Ovary (tissue), 7 donors: ENCODE measurements at regions not wholly inside any gene's neighbourhood (a gene's known extent, or its start where the extent isn't known, plus 50 kb on each side); places are given as distances from the start of the nearest gene placed in this dataset.

ENCODE experiments used
- DNase-seq, 5 donors: peaks; one replicate each; pipeline ENCODE4 v3.0.0-alpha.2; 2019 to 2020
- H3K27ac ChIP-seq, 2 donors: fragments of 200-600 bp; one replicate each; pipeline versions ENCODE4 v1.5.1 to v1.8.0; 2019 to 2022
- H3K27me3 ChIP-seq: fragments of 200-600 bp; one replicate; pipeline ENCODE4 v1.8.0; 2022
- H3K36me3 ChIP-seq: fragments of 200-600 bp; sonication (generic); one replicate; pipeline ENCODE4 v1.5.1; 2019
- H3K4me1 ChIP-seq: one replicate; pipeline ENCODE4 v1.8.1; 2013; ENCODE audit warnings: mild to moderate bottlenecking, moderate library complexity; ENCODE audit not compliant: insufficient read depth
- H3K4me3 ChIP-seq: fragments of 200-600 bp; sonication (generic); one replicate; pipeline ENCODE4 v1.5.1; 2017
- H3K9me3 ChIP-seq, 2 donors: fragments of 200-600 bp in 1 of 2; sonication (generic) in 1 of 2; one replicate each; pipeline versions ENCODE4 v1.5.1 to v1.8.1; 2013 to 2019; ENCODE audit warnings: mild to moderate bottlenecking in 1 of 2, moderate library complexity in 1 of 2
- CTCF ChIP-seq, 3 donors: fragments of 450-650 bp in 2 of 3; fragments of 200-600 bp in 1 of 3; IDR thresholded peaks; one replicate each; pipeline versions ENCODE4 v1.5.1 to v1.8.0; 2016 to 2022; ENCODE audit warnings: antibody characterized with exemption in 3 of 3, mild to moderate bottlenecking in 1 of 3
- EP300 ChIP-seq: sonication (generic); formaldehyde crosslinking; IDR thresholded peaks from one replicate; pipeline ENCODE4 v1.6.1; 2017; ENCODE audit warnings: antibody characterized with exemption
- POLR2A ChIP-seq: fragments of 450-650 bp; IDR thresholded peaks from one replicate; pipeline ENCODE4 v1.6.1; 2017; ENCODE audit warnings: antibody characterized with exemption, mild to moderate bottlenecking, moderate library complexity
- WGBS, 3 donors: extraction: QIAGEN DNeasy Blood & Tissue Kit in 1 of 3; methylation state at CpG; one replicate each; pipeline versions ENCODE4 v1.1.5 to v1.1.7; 2013 to 2017; 5-methylcytosine and 5-hydroxymethylcytosine counted together
- intact Hi-C, 4 donors: fragments of 100-400 bp; cut with DNase I; formaldehyde crosslinking; loops; one replicate each; pipeline versions ENCODE4 v1.11.0 to v1.15.1; 2022 to 2023
- donor health status: DM: no; HTN: no; CAD: no; lungs with moderate emphysema.
- donor health status: DM: no; HTN: no; CAD: no.
- donor health status: Bipolar disorder and iron deficiency.
- donor health status: DM: no; HTN: no; CAD: no.
- donor health status: DM: yes; HTN: yes; CAD: no.

DNA sequence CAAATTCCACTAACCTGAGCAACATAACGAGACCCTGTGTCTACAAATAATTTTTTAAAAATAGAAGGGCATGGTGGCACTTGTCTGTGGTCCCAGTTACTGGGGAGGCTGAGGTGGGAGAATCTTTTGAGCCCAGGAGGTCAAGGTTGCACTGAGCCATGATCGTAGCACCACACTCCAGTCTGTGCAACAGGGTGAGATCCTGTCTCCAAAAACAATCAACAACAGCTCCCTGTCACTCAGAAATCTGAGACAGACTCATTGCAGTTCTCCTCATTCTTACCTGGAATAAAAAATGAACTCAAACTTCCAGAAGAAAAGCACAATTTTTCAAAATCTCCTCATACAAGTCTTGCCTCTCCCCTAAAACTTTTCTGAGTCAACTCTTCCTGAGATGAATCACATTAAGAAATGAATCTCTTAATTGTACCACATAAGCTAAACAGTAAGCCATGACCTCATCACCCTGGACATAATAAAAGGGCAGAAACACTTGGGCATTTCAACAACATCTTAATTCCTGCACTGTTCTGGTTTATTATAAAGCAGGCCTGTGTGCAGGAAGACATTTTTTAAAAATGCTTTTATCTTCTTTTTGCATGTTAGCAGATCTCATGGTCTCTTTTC is 214.3 kb upstream of the CDKN3 start:
- 63 to 82% (median 73%) methylated on average over 2 of the region's 2 CpGs for WGBS, 3 donors
- Histone ChIP-seq H3K27me3 (no peaks in the 10 kb centered on the region), H3K4me3 (no peak overlapping the region), H3K27ac (no peak overlapping the region), H3K36me3 (no peaks in the 10 kb centered on the region), H3K9me3 (no peaks in the 10 kb centered on the region), H3K4me1 (no peaks in the 10 kb centered on the region)
- DNase-seq, result no peak
- intact Hi-C loops, result no loop called here
- no peak for TF ChIP-seq POLR2A
- no peak for TF ChIP-seq EP300
- TF ChIP-seq CTCF (IDR thresholded peaks at IDR 0.05), result no peak

DNA sequence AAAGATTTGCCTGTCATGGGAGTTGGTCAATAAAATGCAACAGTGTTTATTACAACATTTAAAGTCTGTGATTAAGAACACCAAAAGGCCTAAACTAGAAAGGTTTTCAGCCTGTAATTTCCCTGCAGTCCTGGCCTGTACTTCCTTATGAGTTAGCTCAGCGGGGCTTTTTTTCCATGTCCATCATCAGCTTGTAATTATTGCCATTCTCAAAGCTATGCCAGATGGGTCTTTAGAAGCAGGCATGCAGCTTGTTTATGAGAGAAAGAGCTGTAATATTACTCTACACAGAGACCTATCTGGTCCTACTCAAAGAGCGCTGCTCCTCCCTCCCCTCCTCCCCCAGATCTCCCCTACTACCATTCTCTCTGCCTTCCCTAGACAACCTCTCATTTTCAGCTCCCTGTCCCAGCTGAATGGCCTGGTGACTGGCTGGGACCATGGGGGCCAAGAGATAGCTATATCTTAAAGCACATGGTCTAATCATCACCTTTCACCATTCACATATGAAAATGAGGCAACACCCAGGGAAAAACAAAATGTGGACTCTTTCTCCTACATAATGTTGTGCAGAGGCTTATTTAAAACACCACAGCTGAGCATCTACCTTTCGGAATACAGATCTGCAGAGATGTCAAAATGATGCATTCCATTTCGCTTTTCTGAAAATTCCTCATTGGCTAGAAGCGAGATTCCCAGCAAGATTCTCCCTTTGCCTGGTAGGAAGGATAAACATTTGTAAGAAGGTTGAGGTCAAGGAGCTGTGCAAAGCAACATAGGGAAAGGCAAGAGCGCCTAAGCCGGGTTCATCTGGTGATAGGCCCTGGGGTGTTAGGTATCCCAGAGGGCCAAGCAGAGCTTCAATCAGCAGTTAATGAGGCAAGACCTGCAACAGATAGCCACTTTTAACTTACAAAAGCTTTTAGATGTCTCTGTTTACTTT is 209.7 kb upstream of the CDKN3 start:
- intact Hi-C loops, result no loop called here
- H3K27ac ChIP-seq, result no peak overlapping the region
- H3K27me3 ChIP-seq, result no peaks in the 10 kb centered on the region
- 83 to 88% (median 85%) methylated on average over 7 of the region's 7 CpGs for WGBS, 3 donors
- TF ChIP-seq EP300 (no peak), POLR2A (no peak), CTCF (IDR thresholded peaks at IDR 0.05) (no peak)
- no peaks in the 10 kb centered on the region for H3K36me3 ChIP-seq
- no peak overlapping the region for H3K4me3 ChIP-seq
- no peak for DNase-seq
- no peaks in the 10 kb centered on the region for H3K9me3 ChIP-seq
- H3K4me1 ChIP-seq, result no peaks in the 10 kb centered on the region

DNA sequence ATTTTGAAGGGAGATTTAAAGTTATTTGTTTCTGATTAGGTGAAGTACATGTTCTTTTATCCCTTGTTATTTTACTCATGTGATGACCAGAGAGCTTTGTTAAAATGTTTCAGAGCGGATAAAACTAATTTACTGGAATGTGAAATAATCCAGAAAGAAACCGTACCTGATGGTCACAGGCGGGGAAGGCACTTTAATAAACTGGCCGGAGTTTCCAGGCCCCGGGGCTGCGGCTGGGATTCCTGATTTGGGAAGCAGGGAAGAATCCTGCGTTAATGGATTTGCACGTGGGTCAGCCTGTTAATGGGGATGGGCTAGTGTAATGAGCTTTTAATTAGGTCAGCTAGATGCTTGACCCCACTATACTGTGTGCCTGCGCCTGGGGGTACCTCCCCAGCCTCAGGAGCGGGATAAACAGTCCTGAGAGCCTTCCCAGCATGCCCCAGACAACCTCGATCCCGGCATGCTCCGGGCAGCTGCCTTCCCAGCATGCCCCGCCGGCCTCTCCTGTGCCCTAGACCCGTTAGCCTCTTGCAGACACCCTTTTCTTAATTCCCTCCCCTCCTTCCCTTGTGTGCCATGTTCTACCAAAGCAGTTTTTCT is 208.6 kb upstream of the CDKN3 start:
- Histone ChIP-seq H3K4me3 (no peak overlapping the region), H3K4me1 (no peaks in the 10 kb centered on the region), H3K9me3 (no peaks in the 10 kb centered on the region), H3K36me3 (no peaks in the 10 kb centered on the region), H3K27ac (no peak overlapping the region), H3K27me3 (no peaks in the 10 kb centered on the region)
- TF ChIP-seq CTCF (IDR thresholded peaks at IDR 0.05) (no peak), EP300 (no peak), POLR2A (no peak)
- 94 to 96% (median 96%) methylated on average over 16 of the region's 16 CpGs for WGBS, 3 donors
- intact Hi-C loops, result no loop called here
- no peak for DNase-seq

- H3K27ac ChIP-seq, result no peak overlapping the region
- no peaks in the 10 kb centered on the region for H3K4me1 ChIP-seq
- H3K4me3 ChIP-seq, result no peak overlapping the region
- no peaks in the 10 kb centered on the region for H3K36me3 ChIP-seq
- no peaks in the 10 kb centered on the region for H3K27me3 ChIP-seq
- no peak for TF ChIP-seq CTCF (IDR thresholded peaks at IDR 0.05)
- TF ChIP-seq EP300, result no peak
- no peak for TF ChIP-seq POLR2A
- DNase-seq, result no peak
- 28 to 77% (median 63%) methylated on average over 1 of the region's 1 CpG for WGBS, 3 donors
- H3K9me3 ChIP-seq, result no peaks in the 10 kb centered on the region
- intact Hi-C loops, result no loop called here
Observed at GRCh38 chr14:54189333-54189732, 207.5 kb upstream of the CDKN3 start.
